PC-9 (cell line): ENCODE measurements at regions not wholly inside any gene's neighbourhood (a gene's known extent, or its start where the extent isn't known, plus 50 kb on each side); places are given as distances from the start of the nearest gene placed in this dataset.

Experiments
- BruUV-seq: library from RNA; stranded (reverse); fragments of 400-500 nt; replicated peaks from 2 replicates; lab custom pipeline; 2021; lab: Mats Ljungman, UMichigan
- CTCF ChIA-PET: fragments of 300-600 bp; sonication (Branson Sonifier 250); formaldehyde crosslinking; loops from one replicate; lab custom pipeline; 2022; ENCODE audit warnings: antibody characterized with exemption; lab: Charles Lee
- POLR2A ChIA-PET: fragments of 300-600 bp; sonication (Branson Sonifier 250); formaldehyde crosslinking; loops from one replicate; lab custom pipeline; 2022; ENCODE audit warnings: antibody characterized with exemption; ENCODE audit not compliant: unreplicated experiment; lab: Charles Lee
- DNase-seq, 2 experiments: peaks; one replicate each; pipeline versions ENCODE4 v3.0.0 to v3.0.0-alpha.2; 2015 to 2022; ENCODE audit warnings: mixed read lengths in 1 of 2
- H2AFZ ChIP-seq: fragments of 200-600 bp; sonication (generic); 2 replicates; pipeline ENCODE4 v1.8.1; 2017; ENCODE audit warnings: antibody characterized with exemption
- H3F3A ChIP-seq: fragments of 200-600 bp; sonication (generic); 2 replicates; pipeline ENCODE4 v1.8.1; 2017; ENCODE audit warnings: antibody characterized with exemption, mild to moderate bottlenecking, low read depth; ENCODE audit not compliant: insufficient read depth
- H3K27ac ChIP-seq: fragments of 200-600 bp; sonication (generic); 2 replicates; pipeline ENCODE4 v1.6.1; 2016; ENCODE audit warnings: mixed run types
- H3K27me3 ChIP-seq: fragments of 200-600 bp; sonication (generic); 2 replicates; pipeline ENCODE4 v1.6.1; 2016; ENCODE audit warnings: low read depth, mixed run types; ENCODE audit not compliant: insufficient read depth
- H3K36me3 ChIP-seq: fragments of 200-600 bp; sonication (generic); 2 replicates; pipeline ENCODE4 v1.6.1; 2016; ENCODE audit warnings: low read depth, mixed run types
- H3K4me1 ChIP-seq: fragments of 200-600 bp; sonication (generic); replicated peaks from 2 replicates; pipeline ENCODE4 v1.6.1; 2016; ENCODE audit warnings: mixed run types; ENCODE audit not compliant: insufficient read depth
- H3K4me2 ChIP-seq: fragments of 200-600 bp; sonication (generic); 2 replicates; pipeline ENCODE4 v1.6.1; 2017; ENCODE audit warnings: mixed run types
- H3K4me3 ChIP-seq: fragments of 200-600 bp; sonication (generic); 2 replicates; pipeline ENCODE4 v1.6.1; 2016; ENCODE audit warnings: mixed run types
- H3K79me2 ChIP-seq: fragments of 200-600 bp; sonication (generic); 2 replicates; pipeline ENCODE4 v1.6.1; 2017; ENCODE audit warnings: low read depth, mixed run types
- H3K9me2 ChIP-seq: fragments of 200-600 bp; sonication (generic); 2 replicates; pipeline ENCODE4 v1.8.1; 2017; ENCODE audit warnings: mild to moderate bottlenecking; ENCODE audit not compliant: insufficient read depth
- H3K9me3 ChIP-seq: fragments of 200-600 bp; sonication (generic); 2 replicates; pipeline ENCODE4 v1.8.1; 2016; ENCODE audit warnings: low read depth; ENCODE audit not compliant: insufficient read depth
- H4K20me1 ChIP-seq: fragments of 200-600 bp; sonication (generic); 2 replicates; pipeline ENCODE4 v1.8.1; 2017; ENCODE audit not compliant: insufficient read depth
- EZH2 ChIP-seq: fragments of 200-600 bp; sonication (generic); IDR thresholded peaks from 2 replicates; pipeline ENCODE4 v1.8.0; 2017; ENCODE audit warnings: antibody characterized with exemption, low read depth
- intact Hi-C: fragments of 100-400 bp; cut with micrococcal nuclease; formaldehyde crosslinking; loops from one replicate; pipeline ENCODE4 v1.10.0; 2022; ENCODE audit not compliant: unreplicated experiment
- TF ChIP-seq, protein P1 (sequence below): fragments of 200-600 bp; sonication (generic); conservative IDR thresholded peaks from 2 replicates; pipeline ENCODE4 v1.6.1; 2017; ENCODE audit warnings: mixed run types, antibody characterized with exemption, mild to moderate bottlenecking, moderate library complexity

DNA sequence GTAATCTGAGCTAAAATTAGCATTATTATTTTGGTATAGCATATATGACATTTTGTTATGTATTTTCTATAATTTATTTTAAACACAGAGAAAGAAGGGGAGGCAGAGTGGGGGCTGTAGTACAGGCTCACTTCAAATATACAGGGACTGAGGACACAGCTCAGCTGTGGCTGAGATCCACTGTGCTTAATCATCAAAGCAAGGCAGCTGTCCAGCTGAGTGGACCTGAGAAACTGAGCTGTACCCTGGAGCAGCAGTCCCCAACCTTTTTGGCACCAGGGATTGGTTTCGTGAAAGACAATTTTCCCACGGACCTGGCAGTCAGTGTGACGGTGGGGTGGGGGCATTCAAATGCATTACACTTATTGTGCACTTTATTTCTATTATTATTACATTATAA, 687.2 kb downstream of the RNF144A start:
- no TSS peak for BruUV-seq
- ChIA-PET POLR2A (no interaction called here), CTCF (no interaction called here)
- Histone ChIP-seq H3K9me2 (no peaks in the 10 kb centered on the region), H3K9me3 (no peaks in the 10 kb centered on the region), H3K79me2 (no peaks in the 10 kb centered on the region), H3K27ac (no peak overlapping the region), H3F3A (no peaks in the 10 kb centered on the region), H2AFZ (no peak overlapping the region), H3K4me3 (no peak overlapping the region), H3K36me3 (no peaks in the 10 kb centered on the region), H3K4me1 (no peaks in the 10 kb centered on the region), H4K20me1 (no peaks in the 10 kb centered on the region), H3K4me2 (no peak overlapping the region), H3K27me3 (peaks cover 35% of the 10 kb centered on the region)
- TF ChIP-seq EZH2 = no peak
- TF ChIP-seq, protein P1, sequence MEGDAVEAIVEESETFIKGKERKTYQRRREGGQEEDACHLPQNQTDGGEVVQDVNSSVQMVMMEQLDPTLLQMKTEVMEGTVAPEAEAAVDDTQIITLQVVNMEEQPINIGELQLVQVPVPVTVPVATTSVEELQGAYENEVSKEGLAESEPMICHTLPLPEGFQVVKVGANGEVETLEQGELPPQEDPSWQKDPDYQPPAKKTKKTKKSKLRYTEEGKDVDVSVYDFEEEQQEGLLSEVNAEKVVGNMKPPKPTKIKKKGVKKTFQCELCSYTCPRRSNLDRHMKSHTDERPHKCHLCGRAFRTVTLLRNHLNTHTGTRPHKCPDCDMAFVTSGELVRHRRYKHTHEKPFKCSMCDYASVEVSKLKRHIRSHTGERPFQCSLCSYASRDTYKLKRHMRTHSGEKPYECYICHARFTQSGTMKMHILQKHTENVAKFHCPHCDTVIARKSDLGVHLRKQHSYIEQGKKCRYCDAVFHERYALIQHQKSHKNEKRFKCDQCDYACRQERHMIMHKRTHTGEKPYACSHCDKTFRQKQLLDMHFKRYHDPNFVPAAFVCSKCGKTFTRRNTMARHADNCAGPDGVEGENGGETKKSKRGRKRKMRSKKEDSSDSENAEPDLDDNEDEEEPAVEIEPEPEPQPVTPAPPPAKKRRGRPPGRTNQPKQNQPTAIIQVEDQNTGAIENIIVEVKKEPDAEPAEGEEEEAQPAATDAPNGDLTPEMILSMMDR = no peak
- intact Hi-C loops = no loop called here
- DNase-seq = no peak

- H3K27ac ChIP-seq = no peak overlapping the region
- no peak for DNase-seq
- no peaks in the 10 kb centered on the region for H3K9me2 ChIP-seq
- no peaks in the 10 kb centered on the region for H3K36me3 ChIP-seq
- no peaks in the 10 kb centered on the region for H4K20me1 ChIP-seq
- no peak overlapping the region for H3K4me3 ChIP-seq
- H3K4me2 ChIP-seq = no peak overlapping the region
- no peak overlapping the region for H2AFZ ChIP-seq
- H3K27me3 ChIP-seq = peaks cover 62% of the 10 kb centered on the region
- H3K4me1 ChIP-seq = no peaks in the 10 kb centered on the region
- no peaks in the 10 kb centered on the region for H3K79me2 ChIP-seq
- intact Hi-C loops = no loop called here
- no peak for TF ChIP-seq EZH2
- TF ChIP-seq, protein P1 = no peak
- H3F3A ChIP-seq = no peaks in the 10 kb centered on the region
- no peaks in the 10 kb centered on the region for H3K9me3 ChIP-seq
- BruUV-seq = no TSS peak
- ChIA-PET CTCF (no interaction called here), POLR2A (no interaction called here)
These were observed 690.4 kb downstream of the RNF144A start for GRCh38 chr2:7607441-7608173.

- no peaks in the 10 kb centered on the region for H3K9me2 ChIP-seq
- TF ChIP-seq EZH2 = no peak
- TF ChIP-seq, protein P1 = no peak
- H3F3A ChIP-seq = no peaks in the 10 kb centered on the region
- H2AFZ ChIP-seq = no peak overlapping the region
- H3K4me1 ChIP-seq = no peaks in the 10 kb centered on the region
- intact Hi-C loops = no loop called here
- BruUV-seq = no TSS peak
- CTCF ChIA-PET = no interaction called here
- no peak overlapping the region for H3K4me3 ChIP-seq
- H3K27me3 ChIP-seq = peaks cover 62% of the 10 kb centered on the region
- H3K27ac ChIP-seq = no peak overlapping the region
- no peaks in the 10 kb centered on the region for H3K79me2 ChIP-seq
- no peaks in the 10 kb centered on the region for H4K20me1 ChIP-seq
- no peak overlapping the region for H3K4me2 ChIP-seq
- POLR2A ChIA-PET = no interaction called here
- H3K9me3 ChIP-seq = no peaks in the 10 kb centered on the region
- H3K36me3 ChIP-seq = no peaks in the 10 kb centered on the region
- no peak for DNase-seq
These were observed 692.3 kb downstream of the RNF144A start for GRCh38 chr2:7609556-7609955.
